SK-N-SH treated with all-trans-retinoic acid at 6 μM for 48 hours (cell line): ENCODE measurements at regions not wholly inside any gene's neighbourhood (a gene's known extent, or its start where the extent isn't known, plus 50 kb on each side); places are given as distances from the start of the nearest gene placed in this dataset.

ENCODE experiments used
- ESRRG ChIP-seq: fragments of 250-450 bp; sonication (Bioruptor Pico); IDR thresholded peaks from 2 replicates; pipeline ENCODE4 v1.6.1; 2021; ENCODE audit warnings: mild to moderate bottlenecking
- TOX ChIP-seq: fragments of 250-450 bp; sonication (Bioruptor Pico); IDR thresholded peaks from 2 replicates; pipeline ENCODE4 v1.8.0; 2021; ENCODE audit warnings: mild to moderate bottlenecking, moderate library complexity, borderline replicate concordance

DNA sequence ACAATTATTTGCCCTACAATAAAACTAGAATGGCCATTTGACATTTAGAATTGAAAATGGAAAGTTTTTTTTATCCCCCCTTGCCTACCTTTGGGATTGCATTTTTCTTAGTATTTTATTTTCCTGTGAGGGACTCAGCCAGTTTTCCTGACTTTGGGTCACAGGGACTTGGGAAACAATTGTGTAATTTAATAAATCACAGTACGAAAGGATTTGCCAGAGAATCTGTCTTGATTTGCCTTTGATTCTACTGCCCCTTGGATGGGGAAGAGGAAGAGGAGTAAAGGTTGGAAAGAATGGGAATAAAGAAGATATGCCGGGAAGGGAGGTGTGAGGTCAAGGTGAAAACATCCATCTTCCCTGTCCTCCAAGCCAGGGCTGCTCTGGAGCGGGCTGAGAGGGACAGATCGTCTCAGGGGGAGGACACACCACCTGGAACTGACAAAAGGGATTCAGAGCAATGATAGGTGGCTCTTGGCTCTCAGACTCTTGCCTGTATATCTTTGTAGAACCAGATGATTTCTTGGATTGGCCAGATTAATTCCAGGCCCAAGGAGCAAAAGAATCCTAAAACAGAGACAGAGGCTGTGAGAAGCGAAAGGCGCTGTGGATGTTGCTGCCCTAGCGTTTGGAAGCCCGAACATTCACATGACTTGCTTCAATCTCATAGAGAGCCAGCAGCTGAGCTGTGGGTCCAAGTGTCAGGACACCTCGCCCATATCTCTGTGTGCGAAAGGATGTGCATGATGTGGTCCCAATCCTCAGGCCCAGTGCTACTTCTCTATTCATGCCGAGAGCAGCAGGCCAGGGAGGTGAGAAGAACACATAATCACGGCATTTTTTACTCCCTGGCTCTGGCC is 50.3 kb upstream of the ZEB1 start (continued):
- TF ChIP-seq ESRRG (CRISPR knock-in tag) (no peak), TOX (CRISPR knock-in tag) (no peak)
